Loucy (cell line): ENCODE measurements at regions not wholly inside any gene's neighbourhood (a gene's known extent, or its start where the extent isn't known, plus 50 kb on each side); places are given as distances from the start of the nearest gene placed in this dataset.

Experiments
- H2AFZ ChIP-seq: fragments of 200-600 bp; sonication (generic); 2 replicates; pipeline ENCODE4 v1.6.0; 2016; ENCODE audit warnings: antibody characterized with exemption, mild to moderate bottlenecking, low read length, moderate library complexity
- H3F3A ChIP-seq: fragments of 200-600 bp; 2 replicates; pipeline ENCODE4 v1.6.0; 2016; ENCODE audit warnings: antibody characterized with exemption, low read depth, mild to moderate bottlenecking
- H3K27me3 ChIP-seq: fragments of 200-600 bp; sonication (generic); 2 replicates; pipeline ENCODE4 v1.6.1; 2014; ENCODE audit warnings: low read length, mild to moderate bottlenecking; ENCODE audit not compliant: insufficient read depth, poor library complexity, severe bottlenecking
- H3K36me3 ChIP-seq: fragments of 200-600 bp; sonication (generic); 2 replicates; pipeline ENCODE4 v1.6.1; 2016; ENCODE audit warnings: low read length; ENCODE audit not compliant: insufficient read depth
- H3K4me1 ChIP-seq: fragments of 200-600 bp; sonication (generic); 2 replicates; pipeline ENCODE4 v1.5.1; 2014; ENCODE audit warnings: low read length, mild to moderate bottlenecking; ENCODE audit not compliant: insufficient read depth, poor library complexity, severe bottlenecking
- H3K4me2 ChIP-seq: fragments of 200-600 bp; sonication (generic); 2 replicates; pipeline ENCODE4 v1.6.0; 2014; ENCODE audit warnings: antibody characterized with exemption, low read length, low read depth, mild to moderate bottlenecking; ENCODE audit not compliant: poor library complexity, severe bottlenecking
- H3K4me3 ChIP-seq: fragments of 200-600 bp; sonication (generic); 2 replicates; pipeline ENCODE4 v1.5.1; 2014; ENCODE audit warnings: low read length, mild to moderate bottlenecking, mixed read lengths; ENCODE audit not compliant: poor library complexity, severe bottlenecking
- H3K79me2 ChIP-seq: fragments of 200-600 bp; sonication (generic); 2 replicates; pipeline ENCODE4 v1.6.1; 2014; ENCODE audit warnings: low read length; ENCODE audit not compliant: insufficient read depth
- H3K9ac ChIP-seq: fragments of 200-600 bp; sonication (generic); 2 replicates; pipeline ENCODE4 v1.6.0; 2014; ENCODE audit warnings: mild to moderate bottlenecking, low read depth, low read length, moderate library complexity; ENCODE audit not compliant: poor library complexity, severe bottlenecking
- H3K9me2 ChIP-seq: fragments of 200-600 bp; sonication (generic); replicated peaks from 2 replicates; pipeline ENCODE4 v1.6.1; 2016; ENCODE audit warnings: low read depth, low read length, mixed read lengths
- H3K9me3 ChIP-seq: fragments of 200-600 bp; sonication (generic); 2 replicates; pipeline ENCODE4 v1.6.1; 2014; ENCODE audit warnings: mild to moderate bottlenecking, antibody characterized with exemption, low read length, low read depth; ENCODE audit not compliant: insufficient read depth
- H4K20me1 ChIP-seq: fragments of 200-600 bp; sonication (generic); 2 replicates; pipeline ENCODE4 v1.6.0; 2014; ENCODE audit warnings: antibody characterized with exemption, low read length, mild to moderate bottlenecking; ENCODE audit not compliant: insufficient read depth, poor library complexity, severe bottlenecking
- EZH2phosphoT487 ChIP-seq: fragments of 200-600 bp; IDR thresholded peaks from 2 replicates; pipeline ENCODE4 v1.6.1; 2018; ENCODE audit warnings: antibody characterized with exemption, mild to moderate bottlenecking, moderate library complexity, borderline replicate concordance
- TF ChIP-seq, protein P1 (sequence below): fragments of 200-600 bp; sonication (generic); conservative IDR thresholded peaks from 2 replicates; pipeline ENCODE4 v1.5.1; 2014; ENCODE audit warnings: mild to moderate bottlenecking, antibody characterized with exemption, low read length

DNA sequence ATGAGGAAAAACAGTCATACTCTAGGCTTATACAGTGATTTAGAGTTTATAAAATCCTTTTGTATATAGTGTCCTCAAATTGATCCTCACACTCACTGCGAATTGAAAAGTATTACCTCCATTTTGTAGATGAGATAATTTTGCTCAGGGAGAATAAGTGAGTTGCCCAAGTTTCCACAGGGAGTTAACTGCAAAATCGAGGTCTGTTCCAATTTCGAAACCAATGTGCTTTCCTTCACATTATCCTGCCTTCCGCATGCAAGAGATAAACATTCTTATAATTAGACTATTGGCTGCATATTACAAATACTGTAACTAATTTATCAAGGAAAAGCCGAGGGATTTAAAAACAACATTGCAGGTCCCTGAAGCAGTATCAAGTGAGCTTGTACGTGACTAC is 667.0 kb downstream of the SQOR start:
- no peaks in the 10 kb centered on the region for H3F3A ChIP-seq
- no peak overlapping the region for H3K4me3 ChIP-seq
- H3K9me2 ChIP-seq: no peaks in the 10 kb centered on the region
- no peaks in the 10 kb centered on the region for H3K36me3 ChIP-seq
- H3K4me1 ChIP-seq: no peaks in the 10 kb centered on the region
- H3K4me2 ChIP-seq: no peak overlapping the region
- TF ChIP-seq, protein P1, sequence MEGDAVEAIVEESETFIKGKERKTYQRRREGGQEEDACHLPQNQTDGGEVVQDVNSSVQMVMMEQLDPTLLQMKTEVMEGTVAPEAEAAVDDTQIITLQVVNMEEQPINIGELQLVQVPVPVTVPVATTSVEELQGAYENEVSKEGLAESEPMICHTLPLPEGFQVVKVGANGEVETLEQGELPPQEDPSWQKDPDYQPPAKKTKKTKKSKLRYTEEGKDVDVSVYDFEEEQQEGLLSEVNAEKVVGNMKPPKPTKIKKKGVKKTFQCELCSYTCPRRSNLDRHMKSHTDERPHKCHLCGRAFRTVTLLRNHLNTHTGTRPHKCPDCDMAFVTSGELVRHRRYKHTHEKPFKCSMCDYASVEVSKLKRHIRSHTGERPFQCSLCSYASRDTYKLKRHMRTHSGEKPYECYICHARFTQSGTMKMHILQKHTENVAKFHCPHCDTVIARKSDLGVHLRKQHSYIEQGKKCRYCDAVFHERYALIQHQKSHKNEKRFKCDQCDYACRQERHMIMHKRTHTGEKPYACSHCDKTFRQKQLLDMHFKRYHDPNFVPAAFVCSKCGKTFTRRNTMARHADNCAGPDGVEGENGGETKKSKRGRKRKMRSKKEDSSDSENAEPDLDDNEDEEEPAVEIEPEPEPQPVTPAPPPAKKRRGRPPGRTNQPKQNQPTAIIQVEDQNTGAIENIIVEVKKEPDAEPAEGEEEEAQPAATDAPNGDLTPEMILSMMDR: no peak
- TF ChIP-seq EZH2phosphoT487: no peak
- H3K79me2 ChIP-seq: no peaks in the 10 kb centered on the region
- H2AFZ ChIP-seq: no peak overlapping the region
- no peak overlapping the region for H3K9ac ChIP-seq
- no peaks in the 10 kb centered on the region for H3K9me3 ChIP-seq
- H4K20me1 ChIP-seq: no peaks in the 10 kb centered on the region
- H3K27me3 ChIP-seq: no peaks in the 10 kb centered on the region

DNA sequence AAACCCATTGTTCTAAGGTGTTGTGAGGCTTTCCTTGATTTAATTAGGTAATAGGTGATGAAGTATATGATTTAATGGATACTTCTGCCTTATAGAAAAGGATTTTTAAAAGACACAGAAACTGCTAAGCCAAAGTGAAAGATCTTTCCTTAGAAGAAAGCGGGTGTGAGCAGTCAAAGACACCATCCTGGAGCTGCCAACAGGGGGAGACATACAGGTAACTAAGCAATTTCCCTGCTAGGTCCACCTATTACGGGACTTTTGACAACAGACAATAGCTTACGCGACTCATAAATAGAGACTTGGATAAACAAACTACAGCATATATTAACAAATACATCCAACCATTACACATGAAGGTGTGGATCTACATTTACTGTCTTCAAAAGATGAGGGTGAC is 669.5 kb downstream of the SQOR start:
- TF ChIP-seq EZH2phosphoT487: no peak
- TF ChIP-seq, protein P1: peak; percentile 55
- Histone ChIP-seq H3K27me3 (no peaks in the 10 kb centered on the region), H3K9me2 (no peaks in the 10 kb centered on the region), H3K4me1 (no peaks in the 10 kb centered on the region), H4K20me1 (no peaks in the 10 kb centered on the region), H3K4me2 (no peak overlapping the region), H2AFZ (no peak overlapping the region), H3K9me3 (no peaks in the 10 kb centered on the region), H3K9ac (no peak overlapping the region), H3K79me2 (no peaks in the 10 kb centered on the region), H3F3A (no peaks in the 10 kb centered on the region), H3K36me3 (no peaks in the 10 kb centered on the region), H3K4me3 (no peak overlapping the region)

DNA sequence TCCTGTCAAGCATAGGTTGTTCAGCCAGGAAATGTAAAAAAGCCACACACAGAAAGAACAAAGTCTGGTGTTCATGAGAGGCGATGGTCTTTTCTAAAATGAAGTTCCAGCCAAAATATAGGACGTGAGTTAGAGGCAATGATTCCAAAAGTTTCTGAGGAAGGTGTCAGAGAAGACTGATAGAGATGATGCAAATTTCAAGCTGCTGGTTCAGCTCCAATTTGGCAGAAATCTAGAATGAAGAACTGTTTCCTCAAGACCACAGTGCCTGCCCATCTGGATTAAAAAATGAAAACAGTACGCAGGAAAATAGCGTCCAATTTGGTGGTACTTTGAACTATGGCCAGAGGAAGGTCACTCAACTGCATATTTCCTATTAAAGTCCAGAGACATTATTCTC is 672.9 kb downstream of the SQOR start:
- H3K79me2 ChIP-seq: no peaks in the 10 kb centered on the region
- no peaks in the 10 kb centered on the region for H3K36me3 ChIP-seq
- no peak overlapping the region for H3K4me2 ChIP-seq
- H3K4me3 ChIP-seq: no peak overlapping the region
- H3K9me2 ChIP-seq: no peaks in the 10 kb centered on the region
- no peaks in the 10 kb centered on the region for H3F3A ChIP-seq
- TF ChIP-seq, protein P1: no peak
- TF ChIP-seq EZH2phosphoT487: no peak
- H3K9ac ChIP-seq: no peak overlapping the region
- H3K4me1 ChIP-seq: no peaks in the 10 kb centered on the region
- H4K20me1 ChIP-seq: no peaks in the 10 kb centered on the region
- no peaks in the 10 kb centered on the region for H3K9me3 ChIP-seq
- no peaks in the 10 kb centered on the region for H3K27me3 ChIP-seq
- H2AFZ ChIP-seq: no peak overlapping the region
